SW480 (cell line): ENCODE measurements at regions not wholly inside any gene's neighbourhood (a gene's known extent, or its start where the extent isn't known, plus 50 kb on each side); places are given as distances from the start of the nearest gene placed in this dataset.
"Not testable (repeated sequence)": the region's sequence is repeated elsewhere in the genome, so short reads cannot be mapped to it uniquely, and the experiment has no call there.

Experiments
- DNase-seq: peaks from one replicate; pipeline ENCODE4 v3.0.0-alpha.2; 2016; ENCODE audit warnings: low spot score

DNA sequence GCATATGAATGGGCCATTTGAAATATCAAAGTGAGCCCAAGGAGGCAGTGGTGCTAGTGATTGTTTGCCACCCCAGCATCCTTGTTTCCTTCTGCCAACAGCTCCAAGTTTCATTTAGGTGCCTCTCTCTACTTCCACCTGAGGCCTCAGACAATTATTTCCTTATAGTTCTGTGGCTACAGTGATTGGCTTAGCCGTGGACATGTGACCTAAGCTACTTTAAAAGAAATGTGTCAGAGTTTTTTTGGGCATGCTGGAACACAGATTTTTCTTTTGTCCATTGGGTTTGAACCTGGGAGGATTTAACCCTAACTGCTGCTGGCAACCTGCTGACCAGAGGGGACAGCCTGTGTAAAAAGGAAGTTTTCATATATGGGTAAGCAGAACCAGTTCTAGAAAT lies 319.4 kb downstream of the CD109 start:
- no peak for DNase-seq

DNA sequence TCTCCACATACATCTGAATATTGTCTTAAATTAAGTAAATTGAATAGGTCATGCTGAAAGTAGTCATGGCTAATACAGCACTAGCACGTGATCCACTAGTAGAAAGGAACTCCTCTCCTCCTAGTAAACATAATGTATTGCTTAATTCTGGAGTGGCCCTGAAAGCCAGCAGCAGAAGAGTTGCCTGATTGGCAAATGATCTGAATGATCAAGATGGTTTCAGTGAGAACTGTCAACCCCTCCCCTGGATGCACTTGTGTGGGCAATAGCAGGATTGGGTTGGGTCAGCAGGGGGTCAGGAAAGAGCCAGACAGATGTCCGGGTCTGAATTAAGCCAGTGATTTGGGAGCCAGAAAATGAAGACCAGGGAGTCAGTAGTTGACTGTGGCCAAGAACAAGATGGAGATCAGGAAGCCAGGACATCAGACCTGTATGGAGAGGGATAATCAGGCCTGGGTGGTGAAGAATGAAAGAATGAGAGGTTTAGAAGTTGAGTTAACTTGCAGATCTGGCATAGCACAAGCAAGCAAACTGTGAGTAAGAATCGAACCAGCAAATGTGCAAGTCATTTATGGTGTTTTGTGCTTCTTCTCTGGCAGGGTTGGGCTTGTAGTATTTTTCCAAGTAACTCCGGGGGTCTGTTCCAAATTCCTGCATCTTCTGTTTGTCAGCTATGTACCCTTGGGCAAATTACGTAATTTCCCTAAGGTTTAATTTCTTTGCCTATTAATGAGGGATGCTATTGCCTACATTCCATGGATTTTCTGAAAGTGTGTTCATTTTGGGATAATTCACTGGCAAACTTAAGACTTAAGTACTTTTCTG lies 304.9 kb downstream of the CD109 start:
- no peak for DNase-seq

DNA sequence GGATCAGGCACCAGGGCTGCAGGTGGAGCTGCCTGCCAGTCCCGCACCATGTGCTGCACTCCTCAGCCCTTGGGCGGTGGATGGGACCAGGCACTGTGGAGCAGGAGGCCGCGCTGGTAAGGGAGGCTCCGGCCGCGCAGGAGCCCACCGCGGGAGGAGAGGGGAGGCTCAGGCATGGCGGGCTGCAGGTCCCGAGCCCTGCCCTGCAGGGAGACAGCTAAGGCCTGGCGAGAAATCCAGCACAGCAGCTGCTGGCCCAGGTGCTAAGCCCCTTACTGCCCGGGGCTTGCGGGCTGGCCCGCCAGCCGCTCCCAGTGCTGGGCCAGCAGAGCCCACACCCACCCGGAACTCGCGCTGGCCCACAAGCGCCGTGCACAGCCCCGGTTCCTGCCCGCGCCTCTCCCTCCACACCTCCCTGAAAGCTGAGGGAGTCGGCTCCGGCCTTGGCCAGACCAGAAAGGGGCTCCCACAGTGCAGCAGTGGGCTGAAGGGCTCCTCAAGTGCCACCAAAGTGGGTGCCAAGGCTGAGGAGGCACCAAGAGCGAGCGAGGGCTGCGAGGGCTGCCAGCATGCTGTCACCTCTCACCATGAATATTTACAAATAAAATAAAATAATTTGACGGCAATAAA lies 294.7 kb downstream of the CD109 start:
- DNase-seq, result not testable (repeated sequence)

DNA sequence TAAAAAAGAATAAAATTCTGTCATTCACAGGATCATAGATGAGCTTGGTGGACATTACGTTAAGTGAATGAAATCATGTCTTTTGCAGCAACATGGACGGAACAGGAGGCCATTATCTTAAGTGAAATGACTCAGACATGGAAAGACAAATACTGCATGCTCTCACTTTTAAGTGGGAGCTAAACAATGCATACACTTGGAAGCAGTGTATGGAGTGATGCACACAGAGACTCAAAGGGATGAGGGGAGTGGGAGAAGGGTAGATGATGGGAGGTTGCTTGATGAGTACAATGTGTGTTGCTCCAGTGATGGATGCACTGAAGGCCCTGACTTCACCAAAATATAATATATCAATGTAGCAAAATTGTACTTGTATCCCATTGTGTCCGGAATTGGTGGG lies 293.4 kb downstream of the CD109 start:
- no peak for DNase-seq

DNA sequence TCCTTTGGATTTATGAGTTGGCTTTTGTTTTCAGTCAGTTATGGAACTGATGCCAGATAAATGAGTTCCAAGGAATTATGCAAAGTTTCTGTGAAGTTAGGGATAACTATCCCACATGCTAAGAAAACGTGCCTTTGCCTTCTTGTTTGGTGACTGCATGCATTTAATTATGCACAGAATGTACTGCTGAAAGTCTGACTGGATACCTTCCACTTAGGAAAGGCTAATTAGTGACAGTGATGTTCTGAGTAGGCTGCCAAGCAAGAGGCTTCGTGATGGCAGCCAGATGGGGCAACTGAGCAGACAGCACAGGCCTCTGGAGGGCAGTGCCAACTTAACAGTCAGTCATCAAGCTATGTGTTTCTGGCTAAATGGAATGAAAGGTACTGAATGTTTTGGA lies 289.9 kb downstream of the CD109 start:
- no peak for DNase-seq

DNA sequence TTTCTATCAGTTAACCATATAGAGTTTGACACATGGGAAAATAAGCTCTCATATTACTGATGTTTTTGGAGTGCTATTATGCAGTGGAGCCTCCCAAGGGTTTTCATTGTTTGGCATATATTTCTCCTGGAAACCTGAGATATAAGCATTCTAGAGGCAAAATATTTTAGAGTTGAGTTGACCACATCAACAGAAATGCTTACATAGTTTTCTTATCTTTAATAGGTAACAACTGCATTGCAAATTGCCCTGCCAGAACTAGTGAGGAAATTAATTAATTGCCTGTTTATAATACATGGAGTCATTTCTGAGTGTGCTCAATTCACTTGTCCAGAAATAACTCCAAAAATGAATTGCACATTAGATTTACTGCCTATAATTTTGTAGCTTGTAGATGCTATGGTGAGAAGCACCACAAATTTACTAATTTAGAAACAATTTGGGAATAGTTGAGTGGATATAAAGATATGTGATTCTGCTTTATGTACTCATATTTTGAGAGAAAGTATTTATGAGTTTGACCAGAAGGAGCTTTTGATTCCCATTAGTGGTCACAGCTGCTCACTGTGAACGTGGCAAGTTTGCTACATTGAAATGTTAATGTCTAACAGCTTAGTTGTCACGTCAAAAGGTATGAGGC lies 288.7 kb downstream of the CD109 start:
- DNase-seq, result no peak

DNA sequence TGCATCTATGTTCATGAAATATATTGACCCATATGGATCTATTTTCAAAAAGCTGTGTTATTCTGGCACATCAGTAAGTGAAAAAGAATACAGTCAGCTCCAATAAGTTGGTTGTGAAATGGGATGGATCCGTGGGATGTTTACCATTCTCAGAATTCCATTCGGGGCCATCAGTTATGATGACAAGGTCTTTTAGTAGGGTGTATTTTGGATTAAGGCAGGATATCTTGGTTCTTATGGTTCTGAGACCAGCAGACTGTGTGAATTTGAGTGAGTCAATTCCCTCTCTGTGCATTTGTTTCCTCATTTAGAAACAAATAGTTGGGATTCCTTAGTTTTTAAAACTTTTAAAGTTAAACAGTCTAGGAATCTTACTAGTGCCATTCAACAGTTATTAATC lies 287.4 kb downstream of the CD109 start:
- no peak for DNase-seq

DNA sequence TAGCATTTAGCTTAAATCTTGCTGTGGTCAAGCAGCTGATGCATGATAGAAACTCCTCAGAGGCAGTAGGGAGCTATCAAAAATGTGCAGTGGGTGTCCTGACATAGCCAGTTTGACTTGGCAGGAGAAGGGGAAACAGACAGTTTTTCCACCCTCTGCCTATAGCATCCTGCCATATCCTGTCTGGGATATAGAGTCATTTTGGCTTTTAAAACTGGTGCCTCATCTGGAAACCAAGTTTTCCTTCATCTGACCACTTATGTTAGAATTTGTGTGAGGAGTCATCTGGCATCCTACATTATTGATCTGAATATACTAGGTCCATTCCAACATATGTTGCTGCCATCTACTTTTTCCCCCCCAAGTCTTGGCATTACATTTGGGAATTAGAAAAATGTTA lies 284.1 kb downstream of the CD109 start:
- no peak for DNase-seq

DNA sequence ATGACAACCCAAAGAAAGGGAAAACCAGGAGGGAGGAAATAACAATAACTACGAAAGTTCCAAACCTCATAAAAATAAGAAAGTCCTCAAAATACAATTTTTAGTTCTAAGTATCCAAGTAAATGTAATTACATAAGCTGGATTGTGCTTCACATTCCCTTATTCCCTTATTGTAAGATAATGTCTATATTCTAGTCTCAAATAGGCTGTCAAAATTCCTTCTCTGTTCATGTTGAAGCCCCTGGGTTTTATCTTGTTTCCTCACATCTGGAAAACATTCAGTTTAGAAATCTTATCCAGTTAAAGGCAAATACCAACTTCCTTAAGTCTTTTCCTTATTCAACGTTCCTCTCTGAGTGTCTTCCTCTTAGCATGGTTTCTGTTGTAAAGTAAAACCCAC lies 282.3 kb downstream of the CD109 start:
- no peak for DNase-seq

DNA sequence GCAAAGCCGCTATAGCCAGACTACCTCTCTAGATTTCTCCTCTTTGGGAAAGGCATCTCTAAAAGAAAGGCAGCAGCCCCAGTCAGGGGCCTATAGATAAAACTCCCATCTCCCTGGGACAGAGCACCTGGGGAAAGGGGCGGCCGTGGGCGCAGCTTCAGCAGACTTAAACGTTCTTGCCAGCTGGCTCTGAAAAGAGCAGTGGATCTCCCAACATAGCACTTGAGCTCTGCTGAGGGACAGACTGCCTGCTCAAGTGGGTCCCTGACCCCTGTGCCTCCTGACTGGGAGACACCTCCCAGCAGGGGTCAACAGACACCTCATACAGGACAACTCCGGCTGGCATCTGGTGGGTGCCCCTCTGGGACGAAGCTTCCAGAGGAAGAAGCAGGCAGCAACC lies 276.5 kb downstream of the CD109 start:
- not testable (repeated sequence) for DNase-seq

DNA sequence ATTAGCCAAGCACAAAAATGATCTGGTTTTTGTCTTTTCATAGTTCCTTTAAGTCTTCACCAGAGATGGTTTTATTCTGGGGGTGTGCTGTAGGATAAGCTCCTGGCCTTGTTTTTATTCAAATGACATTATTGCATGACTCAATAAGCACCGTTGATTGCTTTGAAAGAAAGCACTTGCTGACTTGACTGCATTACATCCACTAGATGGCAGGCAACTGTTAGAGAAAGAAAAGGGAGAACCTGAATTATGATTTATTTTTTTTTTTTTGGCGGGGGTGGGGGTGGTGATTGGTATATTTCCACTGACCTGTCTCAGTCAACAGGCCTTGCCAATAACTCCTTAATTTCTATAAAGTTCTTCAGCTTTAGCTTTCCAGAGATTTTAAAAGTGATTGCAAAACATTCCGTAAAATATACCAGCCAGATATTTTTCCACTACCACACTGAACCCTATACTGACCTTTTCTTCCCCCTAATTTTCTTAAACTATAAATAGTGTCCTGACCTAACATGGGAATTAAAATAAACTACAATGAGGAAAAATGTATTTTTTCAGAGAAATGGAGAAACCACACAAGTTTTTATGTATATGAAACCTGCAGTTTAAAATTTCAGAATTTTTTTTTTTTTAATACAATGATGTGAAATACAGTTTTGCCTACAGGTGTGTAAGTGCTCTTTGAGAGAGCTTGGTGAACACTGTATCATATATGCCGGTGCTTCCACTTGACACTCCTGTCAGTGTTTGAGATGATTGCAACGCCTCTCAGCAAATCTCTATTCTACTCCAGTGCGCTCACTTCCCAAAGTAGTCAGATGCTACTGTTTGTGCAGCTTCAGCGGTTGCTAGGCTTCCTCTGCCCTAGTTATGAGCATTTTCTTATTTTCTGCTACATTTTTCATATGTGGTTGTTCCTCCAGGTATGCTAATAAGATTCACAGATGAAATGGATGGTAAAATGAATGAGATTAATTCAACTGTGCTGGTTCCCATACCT lies 274.3 kb downstream of the CD109 start:
- peak; percentile 71 for DNase-seq

DNA sequence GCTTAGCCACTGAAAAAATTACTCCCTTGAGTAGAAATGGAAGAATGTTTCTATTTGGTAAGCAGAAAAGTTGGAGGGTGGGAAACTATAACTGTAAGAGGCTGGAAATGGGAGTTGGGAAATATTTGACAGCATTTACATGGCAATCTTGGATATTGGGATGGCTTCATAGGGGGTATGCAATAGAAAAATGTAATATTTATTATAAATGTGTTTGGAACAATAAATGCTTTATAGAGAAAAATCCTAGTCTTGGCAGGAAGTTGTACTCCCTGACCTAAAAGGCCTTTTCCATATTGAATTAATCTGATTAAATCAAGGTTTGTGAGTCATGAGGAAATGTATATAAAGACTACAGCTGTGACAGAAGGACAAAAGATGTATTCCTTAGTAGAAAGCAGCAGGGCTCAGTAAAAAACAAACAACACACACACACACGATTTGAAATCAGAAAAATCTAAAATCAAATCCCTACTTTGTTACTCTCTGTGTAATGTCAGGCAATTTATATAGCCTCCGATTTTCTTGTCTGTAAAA lies 272.3 kb downstream of the CD109 start:
- no peak for DNase-seq

DNA sequence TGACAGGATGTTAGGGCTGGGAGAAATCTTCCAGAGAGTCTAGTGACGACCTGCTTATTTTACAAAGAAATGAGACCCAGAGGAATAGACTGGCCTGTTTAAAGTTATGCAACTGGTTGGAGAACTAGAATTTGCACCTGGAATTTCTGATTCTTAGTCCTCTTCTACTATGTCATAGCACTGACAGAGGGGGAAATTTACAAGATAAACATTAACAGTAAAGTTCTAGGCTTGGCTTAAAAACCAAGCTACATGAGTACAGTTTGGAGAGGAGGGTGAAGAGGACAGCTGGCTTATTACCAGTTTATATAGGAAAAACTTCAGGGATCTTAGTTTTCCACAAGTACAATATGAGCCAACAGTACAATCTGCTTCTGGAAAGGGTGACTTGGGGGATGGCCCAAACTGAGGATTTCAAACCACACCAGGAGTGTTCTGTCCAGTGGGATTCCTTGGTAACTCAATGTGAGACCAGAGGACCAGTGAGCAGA lies 269.6 kb downstream of the CD109 start:
- no peak for DNase-seq

DNA sequence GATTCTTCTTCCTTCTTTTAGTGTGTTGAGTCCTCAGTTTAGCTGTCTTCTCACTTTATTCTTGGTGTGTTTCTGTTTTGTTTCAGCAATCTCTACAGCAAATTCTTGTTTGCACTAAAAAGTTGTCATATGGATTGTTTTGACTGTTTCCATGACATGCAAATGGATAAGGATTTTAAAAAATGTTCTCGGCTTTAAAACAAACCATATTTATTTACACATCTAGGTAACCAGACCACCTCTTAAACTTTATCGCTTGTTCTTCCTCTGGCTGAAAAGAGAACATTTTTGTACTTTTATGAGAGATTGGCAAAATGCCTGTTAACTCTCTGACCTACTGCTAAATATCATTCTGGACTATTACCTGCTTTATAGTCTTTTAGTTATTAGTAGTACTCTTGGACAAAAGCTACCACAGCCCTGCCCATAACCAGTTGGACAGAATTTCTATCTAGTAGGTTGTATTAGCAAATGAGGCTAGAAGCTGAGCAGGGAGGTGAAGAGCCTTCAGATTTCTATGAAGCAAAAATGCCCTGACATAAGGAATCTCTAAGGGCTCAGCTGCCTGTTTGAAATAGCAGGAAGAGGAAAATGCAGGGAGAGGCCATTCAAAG lies 268.3 kb downstream of the CD109 start:
- DNase-seq, result no peak

DNA sequence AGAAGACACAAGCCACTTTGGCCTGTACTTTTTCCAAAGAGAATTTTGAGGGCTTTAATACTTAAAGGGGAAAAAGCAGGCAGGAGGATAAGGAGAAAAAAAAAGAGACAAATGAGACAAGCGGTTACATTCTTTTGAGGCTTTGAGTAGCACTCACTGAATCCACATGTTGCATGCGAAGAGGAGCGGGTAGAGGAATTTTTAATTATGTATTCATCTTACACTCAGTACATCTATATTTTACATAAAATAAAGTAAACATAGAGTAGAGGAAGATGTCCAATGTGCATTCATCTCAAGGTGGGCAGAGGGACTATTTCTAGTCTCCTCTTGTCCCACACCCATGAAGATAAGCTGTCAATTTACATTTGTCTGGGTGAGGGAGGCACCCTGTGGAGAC lies 266.9 kb downstream of the CD109 start:
- no peak for DNase-seq

DNA sequence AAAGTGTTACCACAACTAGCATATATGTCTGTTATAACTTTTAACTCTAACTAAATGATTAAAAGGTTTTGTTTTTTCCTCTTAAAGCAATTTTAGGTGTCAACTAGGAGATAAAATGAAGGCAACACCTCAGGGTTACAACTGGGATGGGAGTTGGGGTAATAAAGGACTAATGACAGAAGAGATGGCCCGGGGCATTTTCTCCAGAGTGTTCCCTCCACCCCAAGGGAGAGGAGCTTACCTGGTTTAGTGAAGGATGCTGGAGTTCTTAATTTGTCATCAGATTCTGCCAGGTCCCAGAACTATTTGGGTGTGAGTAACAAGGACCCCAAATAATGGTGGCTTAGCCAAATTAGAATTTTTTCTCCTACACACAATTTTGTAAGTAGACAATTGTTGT lies 260.3 kb downstream of the CD109 start:
- no peak for DNase-seq

DNA sequence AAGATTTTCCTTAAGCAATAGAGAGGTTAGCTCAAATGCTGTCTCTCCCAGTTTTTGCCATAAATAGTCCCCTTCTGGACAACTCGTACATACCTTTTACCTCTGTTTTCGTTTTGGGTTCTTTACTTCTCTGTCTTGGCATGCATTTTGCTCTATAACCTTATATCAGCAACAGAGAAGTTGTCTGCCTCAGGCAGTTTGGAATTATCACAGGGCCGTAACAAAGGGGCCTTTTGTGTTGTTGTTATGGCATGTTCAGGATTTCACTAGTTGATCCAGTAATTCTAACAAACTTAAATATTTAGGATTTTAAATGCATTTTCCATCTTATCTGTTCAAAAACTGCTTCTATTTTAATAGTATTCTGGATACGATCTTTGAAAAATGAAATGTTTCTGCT lies 259.8 kb downstream of the CD109 start:
- no peak for DNase-seq

DNA sequence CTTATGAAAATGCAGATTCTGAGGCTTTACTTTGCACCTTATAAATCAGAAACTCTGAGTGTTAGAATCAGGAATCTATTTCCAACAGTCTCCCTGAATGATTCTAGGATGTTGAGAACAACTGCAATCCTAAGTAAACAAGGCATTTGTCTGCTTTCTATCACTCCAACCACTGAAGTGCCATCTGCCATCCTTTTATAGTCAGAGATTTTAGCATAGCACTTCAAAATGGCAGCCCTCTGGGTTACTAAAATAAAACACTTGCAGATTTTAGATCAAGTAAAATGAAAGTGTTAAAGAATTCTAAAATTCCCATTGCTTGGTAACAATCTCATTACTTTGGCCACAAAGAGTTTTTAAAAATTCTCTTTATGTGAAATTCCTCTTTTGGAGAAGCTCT lies 258.9 kb downstream of the CD109 start:
- no peak for DNase-seq

DNA sequence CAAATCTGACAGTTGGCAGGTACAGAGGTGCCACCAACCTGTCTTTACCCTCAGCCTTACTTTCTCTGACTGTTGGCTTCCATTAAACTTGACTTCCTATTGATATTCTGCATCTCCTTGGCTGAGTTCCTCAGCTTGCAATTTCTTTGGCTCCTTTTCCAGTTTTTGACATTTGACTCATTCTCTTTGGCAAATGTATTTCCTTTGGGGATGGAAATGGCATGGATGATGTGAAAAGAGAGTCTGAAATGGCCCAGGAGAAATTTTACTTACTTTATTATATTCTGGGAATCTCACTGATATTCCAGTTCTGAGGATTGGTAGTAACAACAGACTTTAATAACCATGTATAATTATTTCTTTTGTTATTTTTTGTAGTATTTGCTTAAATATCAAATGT lies 255.2 kb downstream of the CD109 start:
- no peak for DNase-seq

DNA sequence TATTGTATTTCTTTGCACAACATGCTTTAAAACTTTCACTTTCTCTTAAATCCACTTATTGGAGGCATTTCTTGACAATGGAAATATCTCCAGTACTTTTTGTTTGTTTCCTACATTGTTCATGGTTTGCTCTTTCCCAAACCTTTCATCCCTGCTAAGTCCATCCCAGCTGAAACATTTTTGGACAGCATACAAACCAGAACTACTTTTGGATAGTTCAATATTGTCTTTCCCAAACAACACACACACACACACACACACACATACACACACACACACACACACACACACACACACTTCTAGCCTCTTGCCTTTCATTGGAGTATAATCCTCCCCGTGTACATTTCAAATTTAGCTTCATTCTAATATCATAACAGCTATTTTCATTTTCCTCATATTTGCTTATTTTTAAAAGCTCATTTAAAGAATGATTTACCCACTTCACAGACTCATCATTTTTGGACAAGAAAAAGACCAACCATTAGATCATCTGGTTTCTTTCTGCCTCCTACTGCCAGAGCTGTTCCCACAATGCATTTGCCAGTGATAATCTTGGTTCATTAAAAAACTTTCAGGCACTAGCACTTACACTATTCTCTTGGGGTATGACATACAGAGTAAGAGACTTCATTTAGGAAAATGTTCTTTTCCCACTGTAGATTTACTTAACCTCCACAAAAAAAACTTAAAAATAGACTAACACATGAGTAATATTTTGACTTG lies 248.1 kb downstream of the CD109 start:
- DNase-seq, result no peak

DNA sequence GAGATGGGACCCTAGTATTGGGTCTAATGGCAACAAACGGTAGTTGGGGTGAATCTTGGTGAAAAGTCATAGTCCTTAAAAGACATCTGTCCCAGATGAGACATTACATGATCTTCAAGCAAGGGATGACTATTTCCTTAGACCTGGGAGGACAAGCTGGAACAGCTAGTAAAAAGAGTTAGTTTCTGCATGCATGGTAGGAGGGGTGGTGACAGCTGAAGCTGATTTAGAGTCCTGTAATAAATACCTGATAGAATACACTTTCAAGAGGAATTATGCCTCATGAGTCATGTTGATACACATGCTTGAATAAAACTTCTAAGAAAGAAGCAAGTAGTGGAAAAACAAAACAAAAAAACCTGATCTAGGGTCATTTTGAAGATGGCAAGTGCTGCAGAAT lies 247.4 kb downstream of the CD109 start:
- DNase-seq, result no peak
